ENCODE measurements at regions not wholly inside any gene's neighbourhood (a gene's known extent, or its start where the extent isn't known, plus 50 kb on each side); places are given as distances from the start of the nearest gene placed in this dataset.

GRCh38 chr6:137282254-137282653, 63.1 kb upstream of the IFNGR1 start:
- TF ChIP-seq CTCF (IDR thresholded peaks at IDR 0.05; ENCODE audit: borderline replicate concordance, extremely low read depth, low read length, poor library complexity, severe bottlenecking) = no peak
- no peak for TF ChIP-seq EZH2 (IDR thresholded peaks at IDR 0.05; ENCODE audit: borderline replicate concordance, low read depth, low read length, severe bottlenecking)

Data from DND-41 (cell line).